Progenitor cell of endocrine pancreas (in vitro differentiated cells): ENCODE measurements at regions not wholly inside any gene's neighbourhood (a gene's known extent, or its start where the extent isn't known, plus 50 kb on each side); places are given as distances from the start of the nearest gene placed in this dataset.
"Not testable (repeated sequence)": the region's sequence is repeated elsewhere in the genome, so short reads cannot be mapped to it uniquely, and the experiment has no call there.

Source experiments
- DNase-seq: peaks from one replicate; pipeline ENCODE4 v3.0.0; 2021; ENCODE audit warnings: low spot score; ENCODE audit not compliant: unreplicated experiment
- H3K27ac Mint-ChIP-seq: 2 replicates; pipeline ENCODE4 v1.8.0; 2021; ENCODE audit warnings: mild to moderate bottlenecking, moderate library complexity, mixed read lengths
- H3K27me3 Mint-ChIP-seq: 2 replicates; pipeline ENCODE4 v1.8.0; 2021; ENCODE audit warnings: mixed read lengths
- H3K36me3 Mint-ChIP-seq: 2 replicates; pipeline ENCODE4 v1.8.0; 2022; ENCODE audit warnings: mixed read lengths; ENCODE audit not compliant: insufficient read depth
- H3K4me1 Mint-ChIP-seq: 2 replicates; pipeline ENCODE4 v1.8.0; 2021; ENCODE audit warnings: low read depth, mixed read lengths
- H3K4me3 Mint-ChIP-seq: 2 replicates; pipeline ENCODE4 v1.8.0; 2021; ENCODE audit warnings: low read depth, mild to moderate bottlenecking, moderate library complexity, mixed read lengths
- H3K9me3 Mint-ChIP-seq: 2 replicates; pipeline ENCODE4 v1.8.0; 2021; ENCODE audit warnings: low read depth, mixed read lengths
- CTCF ChIP-seq: fragments of 200-600 bp; sonication (generic); IDR thresholded peaks from one replicate; pipeline ENCODE4 v1.5.0; 2021; ENCODE audit warnings: antibody characterized with exemption, mild to moderate bottlenecking; ENCODE audit not compliant: unreplicated experiment

- H3K36me3 Mint-ChIP-seq, result no peaks in the 10 kb centered on the region
- H3K27me3 Mint-ChIP-seq, result no peaks in the 10 kb centered on the region
- H3K9me3 Mint-ChIP-seq, result peaks cover 5% of the 10 kb centered on the region
- no peak overlapping the region for H3K4me3 Mint-ChIP-seq
- H3K4me1 Mint-ChIP-seq, result no peaks in the 10 kb centered on the region
- H3K27ac Mint-ChIP-seq, result no peak overlapping the region
- no peak for DNase-seq
- no peak for TF ChIP-seq CTCF
Observed at GRCh38 chr6:9028086-9028485, 592.7 kb upstream of the SLC35B3 start.

GRCh38 chr6:9025796-9026394, 590.5 kb upstream of the SLC35B3 start:
- no peak for TF ChIP-seq CTCF
- Mint-ChIP-seq H3K9me3 (peaks cover 5% of the 10 kb centered on the region), H3K27me3 (no peaks in the 10 kb centered on the region), H3K4me1 (no peaks in the 10 kb centered on the region), H3K4me3 (no peak overlapping the region), H3K27ac (no peak overlapping the region), H3K36me3 (no peaks in the 10 kb centered on the region)
- DNase-seq, result no peak

- no peaks in the 10 kb centered on the region for H3K27me3 Mint-ChIP-seq
- no peak overlapping the region for H3K27ac Mint-ChIP-seq
- DNase-seq, result no peak
- no peak for TF ChIP-seq CTCF
- peaks cover 5% of the 10 kb centered on the region for H3K9me3 Mint-ChIP-seq
- no peaks in the 10 kb centered on the region for H3K4me1 Mint-ChIP-seq
- no peaks in the 10 kb centered on the region for H3K36me3 Mint-ChIP-seq
- H3K4me3 Mint-ChIP-seq, result no peak overlapping the region
Observed at GRCh38 chr6:9025228-9025627, 589.9 kb upstream of the SLC35B3 start.

- H3K27ac Mint-ChIP-seq, H3K9me3 Mint-ChIP-seq, DNase-seq, H3K27me3 Mint-ChIP-seq, H3K36me3 Mint-ChIP-seq, H3K4me3 Mint-ChIP-seq, H3K4me1 Mint-ChIP-seq: not testable (repeated sequence)
Observed at GRCh38 chr6:9024246-9024645, 588.9 kb upstream of the SLC35B3 start.

GRCh38 chr6:9020001-9020400, 584.7 kb upstream of the SLC35B3 start:
- Mint-ChIP-seq H3K36me3 (no peaks in the 10 kb centered on the region), H3K27ac (no peak overlapping the region), H3K4me1 (no peaks in the 10 kb centered on the region), H3K9me3 (no peaks in the 10 kb centered on the region), H3K4me3 (no peak overlapping the region), H3K27me3 (no peaks in the 10 kb centered on the region)
- TF ChIP-seq CTCF, result no peak
- no peak for DNase-seq

- Mint-ChIP-seq H3K27ac (no peak overlapping the region), H3K4me3 (no peak overlapping the region), H3K36me3 (no peaks in the 10 kb centered on the region), H3K9me3 (peaks cover 6% of the 10 kb centered on the region), H3K27me3 (no peaks in the 10 kb centered on the region), H3K4me1 (no peaks in the 10 kb centered on the region)
- TF ChIP-seq CTCF, result no peak
- no peak for DNase-seq
Observed at GRCh38 chr6:9009931-9010330, 574.6 kb upstream of the SLC35B3 start.
